ENCODE measurements at regions not wholly inside any gene's neighbourhood (a gene's known extent, or its start where the extent isn't known, plus 50 kb on each side); places are given as distances from the start of the nearest gene placed in this dataset.
"Not testable (repeated sequence)": the region's sequence is repeated elsewhere in the genome, so short reads cannot be mapped to it uniquely, and the experiment has no call there.

DNA sequence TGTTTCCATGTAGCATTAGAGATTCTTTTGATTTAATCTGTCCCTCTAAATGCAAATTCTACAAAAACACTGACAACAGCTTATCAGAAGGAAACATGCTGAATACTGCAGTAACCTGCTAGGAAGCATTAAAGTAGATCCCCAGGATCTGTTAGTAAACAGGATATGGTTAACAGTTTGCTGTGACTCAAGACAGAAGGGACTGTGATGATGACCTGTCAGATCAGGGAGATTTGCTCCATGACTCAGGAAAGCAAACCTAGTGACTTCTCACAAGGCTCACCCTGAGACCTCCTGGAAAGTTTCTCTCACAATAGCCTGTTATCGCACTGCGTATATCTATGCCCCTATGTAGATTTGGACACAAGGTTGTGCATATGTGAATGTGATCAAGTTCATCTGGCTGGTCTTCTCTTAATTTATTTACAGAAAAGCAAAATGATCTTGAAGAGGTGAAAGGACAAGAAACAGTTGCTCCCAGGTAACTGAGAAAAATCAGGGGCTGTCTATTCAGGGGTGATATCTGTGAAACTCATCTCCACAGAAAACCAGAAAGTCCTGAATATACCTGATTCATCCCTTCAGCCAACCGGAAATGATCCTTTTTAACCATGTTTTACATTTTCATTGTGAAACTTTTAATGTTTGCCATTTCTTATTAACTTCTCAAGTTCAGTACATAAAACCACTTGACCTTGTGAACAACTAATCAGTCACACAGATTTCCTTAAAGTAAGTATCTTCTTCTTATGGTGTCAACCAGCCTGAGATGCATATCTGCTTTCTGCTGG, 333.1 kb upstream of the COX7C start:
- not testable (repeated sequence) for DNase-seq

DNA sequence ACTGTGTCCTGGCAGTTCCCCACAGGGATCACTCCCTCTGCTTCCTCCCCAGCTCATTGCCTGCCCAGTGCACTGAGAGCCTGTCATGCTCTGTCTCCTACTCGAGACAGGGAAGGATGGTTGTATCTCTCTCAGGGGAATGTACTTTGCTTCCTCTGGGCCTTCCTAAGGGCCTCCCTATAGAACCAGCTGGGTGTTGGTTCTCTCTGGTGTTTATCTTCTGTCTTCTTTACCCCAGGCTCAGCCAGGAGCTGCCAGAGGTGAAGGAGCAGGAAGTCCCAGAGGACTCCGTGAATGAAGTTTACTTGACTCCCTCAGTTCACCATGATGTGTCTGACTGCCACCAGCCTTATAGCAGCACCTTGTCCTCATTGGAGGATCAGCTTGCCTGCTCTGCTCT, 330.3 kb upstream of the COX7C start:
- not testable (repeated sequence) for DNase-seq

DNA sequence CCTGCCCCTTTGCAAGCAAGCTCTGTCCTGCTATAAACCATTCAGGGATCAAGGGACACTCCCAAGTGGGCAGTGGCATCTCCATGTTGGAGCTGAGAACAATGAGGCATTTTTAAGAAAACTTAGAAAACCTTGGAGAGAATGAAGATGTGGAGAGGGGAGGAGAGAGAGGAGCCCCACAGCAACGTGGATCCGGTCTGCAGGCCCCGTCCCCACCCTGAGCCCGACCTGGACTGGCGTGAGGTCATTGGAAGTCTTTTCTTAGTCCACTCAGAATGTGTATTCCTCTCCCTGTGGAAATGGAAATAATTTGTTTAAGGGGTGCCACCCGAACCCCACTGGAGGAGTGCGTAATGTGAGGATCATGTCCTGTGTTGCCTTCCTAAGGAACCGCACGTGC, 328.0 kb upstream of the COX7C start:
- not testable (repeated sequence) for DNase-seq

DNA sequence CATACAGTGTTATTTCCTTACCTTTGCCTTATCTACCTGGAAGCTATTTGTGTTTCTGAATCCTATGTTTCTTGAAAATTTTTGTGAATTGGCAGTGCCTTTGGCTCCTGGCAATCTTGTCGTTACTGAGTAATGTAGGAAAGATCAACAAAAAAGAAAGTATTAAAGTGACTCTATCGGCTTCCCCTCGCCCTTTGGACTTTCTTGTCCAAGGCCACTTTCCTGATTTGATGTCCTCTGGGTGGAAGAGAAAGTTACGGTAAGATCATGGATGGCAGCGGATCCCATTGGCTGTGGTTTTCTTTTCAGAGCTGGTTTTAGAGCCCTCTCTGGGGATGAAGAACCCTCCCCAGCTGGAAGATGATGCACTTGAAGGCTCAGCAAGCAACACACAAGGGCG, 324.9 kb upstream of the COX7C start:
- DNase-seq, result not testable (repeated sequence)

DNA sequence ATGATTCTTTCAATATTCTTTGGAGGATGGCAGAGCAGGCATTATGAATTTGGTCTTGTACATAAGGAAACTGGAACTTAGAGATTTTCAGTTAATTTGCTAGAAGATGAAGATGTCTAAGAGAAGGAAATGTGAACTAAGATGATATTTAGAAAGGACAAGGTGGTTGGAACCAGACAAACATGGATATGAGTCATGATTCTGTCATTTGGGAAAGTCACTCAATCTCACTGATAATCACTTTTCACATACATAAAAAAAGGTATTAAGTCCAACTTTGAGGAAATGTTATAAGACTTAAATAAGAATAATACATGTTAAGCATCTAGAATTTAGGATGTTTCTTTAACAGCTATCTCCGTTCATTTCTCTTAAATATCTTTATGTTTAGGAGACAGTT, 315.1 kb upstream of the COX7C start:
- not testable (repeated sequence) for DNase-seq

DNA sequence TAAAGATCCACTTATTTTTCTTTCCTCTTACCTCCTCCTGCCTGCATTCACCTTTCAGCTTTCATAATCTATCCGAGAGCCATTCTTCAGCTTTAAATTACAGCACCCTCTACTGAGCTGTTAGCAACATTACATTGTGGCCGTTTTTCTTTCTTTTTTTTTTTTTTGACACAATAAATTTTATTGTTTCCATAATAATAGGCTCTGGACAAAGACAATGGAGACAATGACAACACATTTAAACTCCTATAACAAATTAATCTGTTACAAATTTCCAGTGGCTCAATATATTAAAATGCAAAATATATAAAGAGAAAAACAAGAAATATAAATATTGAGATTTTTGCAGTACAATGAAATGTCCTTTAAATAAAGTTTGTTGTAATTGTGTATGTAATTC, 312.7 kb upstream of the COX7C start:
- DNase-seq, result not testable (repeated sequence)

DNA sequence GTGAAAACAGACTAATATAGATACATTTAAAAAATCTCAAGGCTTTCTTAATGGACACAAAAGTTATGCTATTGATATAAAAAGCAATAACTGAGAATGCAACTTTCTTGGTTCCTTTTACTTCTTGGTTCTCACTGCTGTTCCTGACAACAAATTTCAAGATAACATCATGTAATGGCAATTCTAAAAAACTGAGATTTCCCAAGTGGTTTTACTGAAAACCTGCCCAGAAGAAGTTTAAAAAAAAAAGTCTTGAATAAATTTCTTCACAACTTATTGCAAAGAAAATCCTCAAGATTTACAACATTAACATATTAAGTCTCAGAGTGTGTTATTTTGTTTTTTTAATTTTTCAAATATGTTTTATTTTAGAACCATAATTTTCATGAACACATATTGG, 302.8 kb upstream of the COX7C start:
- no peak for DNase-seq

DNA sequence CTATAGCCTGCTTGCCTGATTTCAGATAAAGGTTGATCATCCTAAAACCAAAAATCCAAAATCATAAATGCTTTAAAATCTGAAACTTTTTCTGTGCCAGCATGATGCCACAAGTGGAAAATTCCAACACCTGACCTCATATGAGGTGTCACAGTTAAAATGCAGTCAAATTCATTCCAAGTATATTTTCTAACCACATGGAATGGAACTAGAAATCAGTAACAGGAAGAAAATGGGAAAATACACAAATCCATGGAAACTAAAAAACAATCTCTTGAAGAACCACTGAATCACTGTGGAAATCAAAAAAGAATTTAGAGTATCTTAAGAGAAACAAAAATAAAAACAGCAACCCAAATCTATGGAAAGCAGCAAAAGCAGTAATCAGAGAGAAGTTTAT, 297.5 kb upstream of the COX7C start:
- DNase-seq, result no peak

DNA sequence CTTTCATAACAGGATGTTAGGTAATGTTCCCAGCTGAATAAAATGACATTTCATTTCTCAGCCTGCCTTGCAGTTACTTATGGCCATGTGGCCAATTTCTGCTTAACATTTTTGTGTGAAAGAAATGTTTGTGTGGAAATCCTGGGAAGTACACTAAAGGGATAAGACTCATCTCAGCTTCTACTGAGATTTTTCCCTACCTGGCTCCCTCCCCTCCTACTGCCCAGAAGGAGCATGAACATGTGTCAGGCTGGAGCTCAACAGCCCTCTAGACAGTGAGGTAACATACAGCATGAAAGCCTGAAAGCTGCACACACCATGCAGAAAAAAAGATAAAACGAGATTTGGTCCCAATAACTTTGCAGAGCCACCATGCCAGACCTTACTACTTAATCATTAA, 288.4 kb upstream of the COX7C start:
- no peak for DNase-seq

DNA sequence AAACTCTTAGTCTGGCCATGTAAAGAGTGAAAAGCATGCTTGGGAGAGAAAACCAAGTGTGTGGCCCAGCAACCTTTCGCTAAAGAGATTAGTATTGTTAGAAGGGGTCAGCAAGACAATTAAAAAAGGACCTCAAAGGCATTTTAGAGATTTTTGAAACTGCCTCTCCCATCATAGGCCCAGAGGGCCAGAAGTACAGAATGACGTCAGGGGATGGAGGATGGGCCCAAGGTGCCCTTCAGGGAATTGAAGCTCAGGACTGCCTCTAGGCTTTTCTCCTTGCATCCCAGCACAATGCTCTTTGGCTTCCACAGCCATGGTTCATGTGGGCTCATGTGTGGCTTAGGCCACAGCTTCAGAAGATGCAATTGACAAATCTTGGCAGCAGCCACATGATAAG, 287.0 kb upstream of the COX7C start:
- no peak for DNase-seq

DNA sequence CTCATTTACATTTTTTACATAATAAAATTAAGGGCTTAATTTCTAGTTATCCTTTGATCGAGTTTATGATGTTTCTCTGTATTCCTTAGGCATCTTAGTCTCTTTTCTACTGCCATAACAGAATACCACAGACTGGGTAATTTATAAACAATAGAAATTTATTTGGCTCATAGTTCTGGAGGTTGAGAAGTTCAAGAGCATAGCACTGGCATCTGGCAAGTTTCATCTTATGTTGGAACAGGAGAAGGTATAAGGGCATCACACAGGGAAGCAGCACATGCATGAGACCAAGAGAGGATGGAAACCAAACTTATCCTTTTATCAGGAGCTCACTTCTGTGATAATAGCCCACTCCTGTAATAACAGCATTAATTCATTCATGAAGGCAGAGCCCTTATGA, 284.9 kb upstream of the COX7C start:
- DNase-seq, result no peak

DNA sequence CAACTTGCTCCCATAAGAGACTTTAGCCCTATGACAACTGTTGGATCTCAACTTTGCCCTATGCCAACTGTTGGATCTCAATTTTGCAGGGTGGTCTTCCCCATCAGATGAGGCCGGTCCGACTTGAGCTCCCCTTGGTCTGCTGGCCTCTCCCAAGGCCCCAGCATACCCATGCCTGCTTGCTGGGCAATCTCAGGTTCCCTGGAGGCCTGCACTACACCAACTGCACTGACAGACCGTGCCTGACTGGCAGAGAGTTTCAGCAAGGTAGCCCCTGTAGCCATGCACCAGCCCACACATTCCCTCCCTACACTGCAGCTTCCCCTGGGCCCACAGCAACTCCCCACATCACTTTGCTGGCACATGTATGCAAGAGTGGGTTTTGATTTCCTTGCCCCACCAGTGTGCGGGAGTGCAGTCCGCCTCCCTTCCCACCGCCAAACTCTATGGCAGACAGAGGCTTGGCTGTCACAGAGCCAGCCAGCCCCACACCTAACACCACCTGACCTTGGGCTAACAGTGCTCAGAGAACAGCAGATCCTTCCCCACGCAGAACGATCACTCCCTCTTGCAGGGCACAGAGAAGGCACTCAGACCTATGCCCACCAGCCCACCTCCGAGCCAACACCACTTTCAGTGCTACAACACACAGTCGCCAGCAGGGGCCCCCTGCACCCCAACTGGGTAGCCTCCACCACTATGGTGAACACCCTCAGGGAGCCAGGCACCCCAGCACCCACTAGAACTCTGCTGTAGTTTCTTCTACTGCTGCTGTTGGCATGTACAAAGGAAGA, 279.9 kb upstream of the COX7C start:
- no peak for DNase-seq

DNA sequence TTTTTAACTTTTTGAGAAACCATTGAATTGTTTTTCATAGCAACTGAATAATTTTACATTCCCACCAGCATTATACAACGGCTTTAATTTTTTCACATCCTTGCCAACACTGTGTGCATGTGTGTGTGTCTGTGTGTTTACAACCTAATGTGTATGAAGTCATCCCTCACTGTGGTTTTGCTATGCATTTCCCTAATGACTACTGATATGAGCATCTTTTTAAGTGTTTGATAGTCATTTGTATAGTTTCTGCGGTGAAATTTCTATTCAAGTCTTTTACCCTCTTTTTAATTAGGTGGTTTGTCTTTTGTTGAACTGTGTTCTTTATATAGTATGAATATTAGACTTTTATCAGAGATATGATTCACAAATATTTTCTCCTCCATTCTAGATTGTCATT, 263.1 kb upstream of the COX7C start:
- no peak for DNase-seq

DNA sequence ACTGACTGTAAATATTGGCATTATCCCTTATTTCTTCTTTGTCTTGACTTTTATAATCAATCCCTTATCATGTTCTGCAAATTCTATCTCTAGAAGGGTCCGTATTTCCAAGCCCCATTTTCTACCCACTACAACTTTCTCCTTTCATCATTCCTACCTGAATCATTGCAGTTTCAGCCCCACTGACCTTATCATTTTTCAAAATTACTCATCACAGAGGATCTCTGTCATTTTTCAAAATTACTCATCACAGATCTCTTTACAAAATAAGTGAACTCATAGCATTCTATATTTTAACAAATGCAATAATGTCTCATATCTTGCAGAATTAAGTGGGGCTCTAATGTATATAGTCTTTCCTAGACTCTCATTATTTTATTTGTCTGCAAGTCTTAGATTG, 256.9 kb upstream of the COX7C start:
- no peak for DNase-seq

DNA sequence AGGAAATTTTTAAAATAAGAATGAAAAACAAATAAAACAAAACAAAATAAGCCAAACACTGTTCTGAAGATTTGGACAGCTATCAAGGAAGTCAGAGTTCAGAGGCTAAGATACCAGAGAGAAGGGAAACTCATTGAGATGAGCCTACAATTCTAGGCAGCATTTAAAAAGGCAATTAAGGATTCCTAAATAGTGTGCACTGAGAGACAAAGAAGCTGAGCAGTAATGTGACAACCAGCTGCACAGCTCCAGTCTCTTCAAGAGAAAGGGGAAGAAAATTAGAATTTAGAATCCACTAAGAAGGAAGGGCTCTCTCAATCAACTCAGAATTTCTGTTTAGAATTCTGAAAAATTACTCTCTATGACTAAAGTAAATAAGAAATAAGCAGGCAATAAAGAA, 246.7 kb upstream of the COX7C start:
- DNase-seq, result no peak

DNA sequence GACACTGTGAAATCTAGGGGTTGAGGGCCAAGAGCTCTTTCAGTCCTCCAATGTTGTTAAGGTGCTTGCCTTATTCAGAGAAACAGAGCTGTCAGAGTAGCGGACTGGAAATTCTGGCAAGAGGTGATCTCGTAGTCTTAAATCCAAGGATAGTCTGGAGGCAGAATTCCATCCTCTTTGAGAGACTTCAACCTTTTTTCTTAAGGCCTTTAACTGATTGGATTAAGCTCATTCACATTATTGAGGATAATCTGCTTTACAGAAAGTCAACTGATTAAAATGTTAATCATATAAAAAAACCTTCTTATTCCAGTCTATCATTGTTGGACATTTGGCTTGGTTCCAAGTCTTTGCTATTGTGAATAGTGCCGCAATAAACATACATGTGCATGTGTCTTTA, 243.1 kb upstream of the COX7C start:
- DNase-seq, result no peak

DNA sequence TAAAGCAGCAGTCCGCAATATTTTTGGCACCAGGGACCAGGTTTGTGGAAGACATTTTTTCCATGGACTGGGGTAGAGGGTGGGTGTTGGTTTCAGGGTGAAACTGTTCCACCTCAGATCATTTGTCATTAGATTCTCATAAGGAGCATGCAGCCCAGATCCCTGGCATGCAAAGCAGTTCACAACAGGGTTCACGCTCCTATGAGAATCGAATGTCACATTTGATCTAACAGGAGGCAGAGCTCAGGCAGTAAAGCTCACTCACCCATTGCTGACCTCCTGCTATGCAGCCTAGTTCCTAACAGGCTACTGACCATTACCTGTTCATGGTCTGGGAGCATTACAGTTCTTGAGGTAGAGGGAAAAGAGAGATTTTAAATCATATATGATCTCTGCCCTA, 241.5 kb upstream of the COX7C start:
- DNase-seq, result no peak

DNA sequence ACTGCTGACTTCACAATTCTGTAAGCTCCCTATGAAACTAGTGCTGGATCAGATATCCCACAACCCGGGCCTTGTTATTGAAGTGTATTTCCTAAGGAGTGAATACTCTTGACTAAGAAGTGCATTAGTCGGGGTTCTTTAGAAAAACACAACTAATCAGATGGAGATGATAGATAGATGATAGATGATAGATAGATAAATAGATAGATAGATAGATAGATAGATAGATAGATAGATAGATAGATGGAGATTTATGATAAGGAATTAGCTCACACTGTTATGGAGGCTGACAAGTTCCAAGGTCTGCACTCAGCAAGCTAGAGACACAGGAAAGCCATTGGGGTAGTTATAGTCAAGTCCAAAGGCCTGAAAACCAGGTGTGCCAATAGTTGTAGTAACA, 214.6 kb upstream of the COX7C start:
- no peak for DNase-seq

DNA sequence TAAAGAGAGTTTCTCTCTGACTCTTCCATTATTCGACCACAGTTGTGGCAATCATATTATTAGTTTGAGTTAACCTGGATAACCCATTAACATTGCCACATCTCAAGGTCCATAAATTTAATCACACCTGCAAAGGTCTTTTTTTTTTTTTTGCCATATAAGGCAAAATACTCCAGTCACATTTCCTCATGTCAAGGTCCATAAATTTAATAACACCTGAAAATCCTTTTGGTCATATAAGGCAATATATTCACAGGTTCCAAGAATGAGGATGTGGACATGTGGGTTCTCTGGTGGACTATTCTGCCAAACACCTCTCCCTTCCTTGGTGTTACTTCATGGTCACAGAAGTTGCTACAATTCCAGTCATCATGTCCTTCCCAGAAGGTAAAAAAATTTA, 213.5 kb upstream of the COX7C start:
- no peak for DNase-seq

DNA sequence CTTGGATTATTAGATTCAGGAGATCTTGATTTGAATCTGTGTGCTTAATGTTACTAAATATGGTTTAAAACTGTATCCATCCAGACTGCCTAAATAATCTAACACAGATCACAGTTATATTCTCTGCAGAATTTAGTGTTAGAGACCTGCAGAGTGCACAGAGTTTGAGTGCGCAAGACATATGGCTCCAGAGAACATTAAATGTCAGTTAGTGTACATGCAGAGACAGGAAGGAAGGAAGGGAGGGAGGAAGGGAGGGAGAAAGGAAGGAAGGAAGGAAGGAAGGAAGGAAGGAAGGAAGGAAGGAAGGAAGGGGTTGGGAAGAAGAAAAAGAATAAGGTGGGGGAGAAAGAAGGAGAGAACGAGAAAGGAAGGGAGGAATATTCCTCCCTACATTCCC, 210.0 kb upstream of the COX7C start:
- no peak for DNase-seq

DNA sequence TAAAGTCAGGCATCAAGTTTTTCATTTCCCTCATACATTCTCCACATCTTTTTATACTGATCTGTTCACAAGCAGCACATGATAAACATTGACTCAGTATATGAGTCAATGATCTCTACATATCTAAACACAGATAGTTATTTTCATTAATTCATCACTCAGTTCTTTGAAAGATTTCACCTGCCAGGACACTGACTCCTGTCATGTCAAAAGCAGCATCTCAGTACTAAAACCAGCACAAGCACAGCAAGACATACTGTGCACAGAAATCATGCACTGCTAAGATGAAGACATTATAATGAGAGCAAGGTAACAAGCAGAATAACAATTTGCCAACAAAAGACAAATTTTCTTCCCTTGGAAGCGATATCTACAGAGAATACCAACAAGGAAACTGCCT, 206.1 kb upstream of the COX7C start:
- DNase-seq, result no peak

DNA sequence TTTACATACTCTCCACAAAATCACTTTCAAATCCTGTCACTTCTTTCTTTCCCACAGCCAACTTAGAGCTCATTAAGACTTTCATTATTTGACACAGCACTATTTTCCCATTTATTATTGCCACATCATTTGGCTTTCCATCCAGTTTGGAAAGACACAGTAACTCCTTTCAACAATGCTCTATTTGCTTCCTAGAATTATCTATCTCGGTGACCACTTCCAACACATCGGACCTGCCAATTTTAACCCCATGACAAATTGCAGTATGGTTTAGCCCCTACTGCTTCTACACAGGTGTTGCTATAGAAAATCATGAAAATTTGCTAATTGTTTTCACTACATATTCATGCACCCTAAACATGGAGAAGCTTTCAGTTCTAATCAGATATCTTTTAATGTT, 190.6 kb upstream of the COX7C start:
- DNase-seq, result no peak

DNA sequence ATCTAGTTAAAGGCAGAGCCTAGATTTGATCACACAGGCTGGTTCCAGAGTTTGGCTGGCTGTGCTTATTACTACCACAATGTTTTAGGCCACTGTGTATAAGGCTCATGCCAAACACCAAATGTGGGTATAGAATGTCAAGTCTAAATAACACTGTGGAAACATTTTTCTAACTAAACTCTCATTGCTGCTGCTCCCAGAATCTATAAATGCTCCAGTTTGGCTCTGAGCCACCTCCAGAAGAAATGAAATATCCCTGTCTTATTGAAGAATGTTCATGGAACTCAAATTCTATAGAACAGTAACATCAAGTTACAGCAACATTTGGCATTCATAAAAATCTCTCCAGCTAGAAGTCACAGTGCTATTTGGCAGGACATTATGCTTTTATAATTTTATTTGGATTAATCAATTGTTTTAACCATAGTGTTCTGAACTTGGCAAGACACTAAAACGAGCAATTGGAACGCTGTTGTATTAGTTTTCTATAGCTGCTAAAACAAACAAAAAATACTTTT, 178.1 kb upstream of the COX7C start:
- no peak for DNase-seq

DNA sequence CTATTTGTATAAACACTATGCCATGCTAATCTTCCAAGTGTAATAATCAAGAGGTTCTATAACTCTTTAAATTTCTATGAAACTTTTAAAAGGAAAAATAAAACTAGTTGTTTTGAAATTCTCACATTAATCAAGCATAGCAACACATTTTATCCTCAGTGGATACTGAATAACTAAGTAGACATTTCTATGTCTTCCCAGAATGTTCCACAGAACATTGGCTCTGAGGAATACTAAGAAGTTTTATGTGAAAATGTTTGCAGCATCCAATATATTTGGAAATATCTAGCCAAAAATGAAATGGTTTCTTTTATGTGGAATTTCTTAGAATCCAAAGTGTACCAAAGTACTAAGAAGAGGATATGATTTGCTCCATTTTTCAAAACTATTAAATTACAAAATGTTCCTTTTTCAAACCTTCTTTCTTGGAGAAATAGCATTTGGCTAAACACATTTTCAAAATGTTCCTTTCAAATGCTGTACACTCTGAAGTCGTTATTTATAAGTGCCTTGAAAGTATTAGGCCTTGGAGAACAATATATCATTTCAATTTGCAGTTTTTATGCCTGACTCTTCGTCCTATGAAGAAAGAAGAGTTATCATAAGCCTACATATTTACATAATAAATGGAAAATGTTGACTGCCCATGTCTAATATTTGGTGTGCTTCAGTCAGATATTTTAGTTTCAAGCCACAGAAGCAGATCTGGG, 175.6 kb upstream of the COX7C start:
- no peak for DNase-seq
